Spinal cord (tissue), 9 donors: ENCODE measurements at regions not wholly inside any gene's neighbourhood (a gene's known extent, or its start where the extent isn't known, plus 50 kb on each side); places are given as distances from the start of the nearest gene placed in this dataset.

Experiments used
- DNase-seq, 6 donors: peaks; one replicate each; pipeline versions ENCODE4 v3.0.0 to v3.0.0-alpha.2; 2013 to 2015; ENCODE audit warnings: low spot score in 6 of 6, low read depth in 4 of 6
- H3K27ac ChIP-seq: one replicate; pipeline ENCODE4 v1.5.1; 2013; ENCODE audit warnings: low read depth, low read length, control low read depth
- H3K27me3 ChIP-seq: one replicate; pipeline ENCODE4 v1.6.1; 2013; ENCODE audit warnings: low read length; ENCODE audit not compliant: control insufficient read depth, insufficient read depth
- H3K36me3 ChIP-seq: one replicate; pipeline ENCODE4 v1.6.1; 2013; ENCODE audit warnings: low read length; ENCODE audit not compliant: control insufficient read depth, insufficient read depth
- H3K4me1 ChIP-seq: one replicate; pipeline ENCODE4 v1.6.1; 2013; ENCODE audit warnings: low read length; ENCODE audit not compliant: control insufficient read depth, insufficient read depth
- H3K4me3 ChIP-seq: one replicate; pipeline ENCODE4 v1.5.1; 2013; ENCODE audit warnings: low read depth, low read length, control low read depth
- H3K9me3 ChIP-seq: one replicate; pipeline ENCODE4 v1.6.1; 2013; ENCODE audit warnings: low read length; ENCODE audit not compliant: control insufficient read depth, insufficient read depth
- WGBS: methylation state at CpG from one replicate; pipeline ENCODE4 v1.1.5; 2013; ENCODE audit warnings: missing lambda C conversion rate; ENCODE audit not compliant: insufficient coverage; 5-methylcytosine and 5-hydroxymethylcytosine counted together
- donor health status: healthy.

DNA sequence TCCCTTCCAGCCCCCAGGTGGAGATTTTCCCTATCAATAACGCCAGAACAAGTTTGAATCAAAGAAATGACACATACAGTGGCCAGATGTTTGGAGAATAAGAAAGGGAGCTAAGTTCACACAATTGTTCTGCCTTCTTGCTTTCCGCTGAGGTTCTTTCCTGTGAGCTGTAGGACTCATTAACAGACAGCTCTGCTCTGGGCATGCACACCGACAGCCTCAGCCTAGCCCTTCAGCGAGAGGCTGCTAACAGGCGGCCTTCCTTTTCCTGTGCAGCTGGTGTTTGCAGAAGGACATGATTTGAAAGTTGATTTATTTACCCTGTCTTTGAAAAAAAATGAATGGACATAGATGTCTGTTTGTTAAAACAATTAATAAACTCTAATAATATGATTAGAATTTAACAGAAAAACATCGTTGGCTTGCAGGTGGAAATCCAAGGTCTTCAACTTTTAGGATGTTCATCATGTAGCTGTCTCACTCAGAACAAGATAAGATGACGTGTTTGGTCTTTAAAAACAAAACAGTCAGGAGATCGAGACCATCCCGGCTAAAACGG, 183.3 kb downstream of the KDR start:
- Histone ChIP-seq H3K9me3 (no peaks in the 10 kb centered on the region), H3K27ac (no peak overlapping the region), H3K27me3 (no peaks in the 10 kb centered on the region), H3K4me3 (no peak overlapping the region), H3K36me3 (no peaks in the 10 kb centered on the region), H3K4me1 (peaks cover 9% of the 10 kb centered on the region)
- DNase-seq: peak in 2 of 6 donors; percentile 44 to 49
- 69% methylated on average over 2 of the region's 10 CpGs for WGBS

DNA sequence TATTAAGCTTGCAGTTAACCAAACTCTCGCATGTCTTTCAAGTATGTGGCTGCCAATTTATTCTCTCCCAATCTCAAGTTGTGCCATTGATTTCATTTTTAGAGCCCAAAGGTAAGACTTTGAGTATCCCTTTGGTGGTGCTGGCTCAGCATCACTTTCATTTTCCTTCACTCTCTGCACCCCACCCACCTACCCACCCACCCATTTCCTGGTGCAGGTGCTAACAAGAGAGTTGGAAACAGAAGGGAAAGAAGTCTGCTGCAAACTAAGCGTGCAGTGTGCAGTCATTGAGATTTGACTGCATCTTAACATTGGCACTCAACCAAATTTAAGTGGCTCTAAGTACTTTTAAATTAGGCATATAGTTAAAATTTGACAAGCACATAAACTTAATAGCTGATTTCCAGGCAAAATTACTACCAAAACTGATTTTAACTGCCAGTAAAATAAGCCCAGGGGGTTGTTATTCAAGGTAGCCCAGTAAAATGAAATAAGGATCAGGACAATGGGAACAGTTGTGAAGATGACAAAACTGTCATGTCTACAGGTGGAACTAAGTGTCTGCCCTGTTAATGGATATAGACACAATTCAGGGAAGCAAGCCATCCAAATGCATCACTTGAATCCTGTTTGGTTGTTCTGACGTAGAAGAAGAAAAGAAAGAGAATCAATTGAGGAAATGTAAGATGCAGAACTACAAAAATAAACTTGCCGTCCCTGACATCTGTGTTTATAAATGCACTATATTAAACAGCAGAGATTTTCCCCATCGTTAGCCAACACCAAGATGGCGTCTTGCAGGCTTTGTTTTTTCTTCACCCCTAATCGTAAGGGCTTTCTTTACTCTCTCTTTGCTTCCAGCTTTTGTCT, 184.2 kb downstream of the KDR start:
- Histone ChIP-seq H3K27me3 (no peaks in the 10 kb centered on the region), H3K4me1 (peaks cover 9% of the 10 kb centered on the region), H3K36me3 (no peaks in the 10 kb centered on the region), H3K9me3 (no peaks in the 10 kb centered on the region), H3K27ac (no peak overlapping the region), H3K4me3 (no peak overlapping the region)
- DNase-seq: peak in 2 of 6 donors; percentile 14 to 23
- WGBS: 100% methylated on average over 1 of the region's 7 CpGs

DNA sequence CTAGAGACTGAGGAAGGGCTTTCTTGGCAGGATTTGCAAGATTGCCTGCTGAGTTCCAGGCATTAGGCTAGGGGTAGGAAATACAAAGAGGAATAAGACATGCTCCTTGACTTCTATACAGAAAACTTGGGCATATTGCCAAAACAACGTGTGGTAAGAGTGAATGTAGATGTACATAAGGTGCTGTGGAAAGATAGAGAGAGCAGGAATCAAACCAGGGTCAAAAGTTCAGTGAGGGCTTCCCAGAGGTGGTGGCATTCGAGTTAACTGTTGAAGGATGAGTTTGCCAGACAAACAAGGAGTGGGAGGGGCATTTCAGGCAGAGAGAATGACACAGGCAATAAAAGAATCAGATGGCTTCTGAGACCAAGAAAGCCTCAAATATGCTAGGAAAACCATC, 187.9 kb downstream of the KDR start:
- Histone ChIP-seq H3K27me3 (no peaks in the 10 kb centered on the region), H3K36me3 (no peaks in the 10 kb centered on the region), H3K4me1 (peaks cover 3% of the 10 kb centered on the region), H3K4me3 (no peak overlapping the region), H3K9me3 (no peaks in the 10 kb centered on the region), H3K27ac (no peak overlapping the region)
- no peak for DNase-seq
- WGBS: 0% methylated on average over 1 of the region's 2 CpGs

DNA sequence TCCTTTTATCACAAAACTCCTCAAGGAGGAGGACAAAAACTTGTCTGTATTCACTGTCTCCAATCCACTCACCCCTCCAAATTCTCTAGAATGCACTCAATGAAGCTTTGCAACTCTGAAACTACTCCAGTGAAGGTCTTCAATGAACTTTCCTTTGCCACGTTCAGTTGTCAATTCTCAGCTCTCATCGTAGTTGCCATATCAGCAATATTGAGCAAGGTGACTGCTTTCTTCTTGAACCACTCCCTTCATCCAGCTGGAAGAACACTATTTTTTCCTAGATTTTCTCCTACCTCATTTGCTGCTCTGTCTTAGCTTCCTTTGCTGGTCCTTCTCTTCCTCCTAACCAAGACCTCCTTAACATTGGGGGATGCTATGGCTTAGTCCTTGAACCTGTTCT, 191.8 kb downstream of the KDR start:
- 100% methylated on average over 2 of the region's 2 CpGs for WGBS
- Histone ChIP-seq H3K4me1 (peaks cover 3% of the 10 kb centered on the region), H3K36me3 (no peaks in the 10 kb centered on the region), H3K27ac (no peak overlapping the region), H3K4me3 (no peak overlapping the region), H3K9me3 (no peaks in the 10 kb centered on the region), H3K27me3 (no peaks in the 10 kb centered on the region)
- no peak for DNase-seq

DNA sequence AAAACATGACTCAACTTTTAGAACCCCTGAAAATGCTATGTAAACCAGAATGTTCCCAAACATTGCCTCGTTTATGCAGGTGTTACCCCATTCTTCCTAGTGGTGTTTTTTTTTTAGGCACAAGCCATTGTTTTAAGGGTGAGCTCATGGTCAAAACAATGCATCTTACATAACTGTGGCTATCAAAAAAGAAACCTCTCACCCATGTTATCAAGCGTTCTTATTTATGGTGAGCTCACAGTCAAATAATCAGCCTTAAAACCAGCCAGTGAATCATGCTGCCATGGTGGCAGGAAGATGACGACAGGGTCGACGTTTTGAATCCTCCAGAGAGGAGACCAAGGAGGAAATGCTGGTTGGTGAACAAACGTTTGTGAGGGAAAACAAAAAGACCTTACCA, 195.2 kb downstream of the KDR start:
- no peak overlapping the region for H3K4me3 ChIP-seq
- no peaks in the 10 kb centered on the region for H3K36me3 ChIP-seq
- H3K27me3 ChIP-seq: no peaks in the 10 kb centered on the region
- WGBS: no CpG with 5 or more reads among the region's 6 CpGs
- DNase-seq: no peak
- peaks cover 3% of the 10 kb centered on the region for H3K4me1 ChIP-seq
- H3K27ac ChIP-seq: no peak overlapping the region
- peaks cover under 1% of the 10 kb centered on the region for H3K9me3 ChIP-seq

DNA sequence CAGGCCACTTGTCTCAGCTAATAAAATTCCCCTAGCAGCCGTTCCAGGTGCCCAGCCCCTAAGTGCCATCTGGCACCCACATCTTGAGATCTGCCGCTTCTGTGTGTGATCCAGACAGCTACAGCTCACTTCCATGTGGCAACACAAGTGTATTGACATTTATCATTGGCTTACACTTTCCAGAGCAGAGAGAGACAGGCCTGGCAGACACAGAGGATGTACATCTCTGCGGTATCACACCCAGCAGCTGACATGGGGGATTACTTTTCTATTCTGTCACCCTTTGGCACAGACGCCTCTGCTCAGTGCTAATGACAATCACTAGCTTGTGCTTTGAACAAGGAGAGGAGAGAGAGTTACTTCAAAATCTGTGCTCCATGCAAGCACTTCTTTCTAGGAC, 195.9 kb downstream of the KDR start:
- H3K27ac ChIP-seq: no peak overlapping the region
- no peak overlapping the region for H3K4me3 ChIP-seq
- H3K4me1 ChIP-seq: peaks cover 3% of the 10 kb centered on the region
- WGBS: 35% methylated on average over 3 of the region's 4 CpGs
- peak in 3 of 6 donors; percentile 17 to 92 (median 71) for DNase-seq
- peaks cover 4% of the 10 kb centered on the region for H3K9me3 ChIP-seq
- H3K27me3 ChIP-seq: no peaks in the 10 kb centered on the region
- H3K36me3 ChIP-seq: no peaks in the 10 kb centered on the region

DNA sequence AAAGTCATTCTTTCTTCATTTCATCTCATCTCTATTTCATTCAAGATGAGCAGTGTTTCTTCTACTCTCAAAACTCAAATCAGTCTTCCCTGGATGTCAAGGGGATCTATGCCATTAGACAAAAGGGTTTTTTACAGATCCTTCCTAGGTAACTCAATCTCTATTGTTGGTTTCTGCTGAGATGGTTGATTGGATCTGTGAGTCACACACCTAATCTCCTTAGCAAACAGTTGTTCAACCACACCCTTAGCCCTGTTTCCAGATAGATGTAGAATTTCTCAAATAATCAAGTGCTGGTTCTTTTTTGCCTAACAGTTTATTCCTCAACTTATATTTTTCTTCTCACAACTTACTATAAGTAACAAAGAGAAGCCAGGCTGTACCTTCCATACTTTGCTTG, 200.5 kb downstream of the KDR start:
- no peaks in the 10 kb centered on the region for H3K27me3 ChIP-seq
- peaks cover 4% of the 10 kb centered on the region for H3K9me3 ChIP-seq
- H3K36me3 ChIP-seq: no peaks in the 10 kb centered on the region
- H3K27ac ChIP-seq: no peak overlapping the region
- peaks cover 3% of the 10 kb centered on the region for H3K4me1 ChIP-seq
- no peak overlapping the region for H3K4me3 ChIP-seq
- no peak for DNase-seq

DNA sequence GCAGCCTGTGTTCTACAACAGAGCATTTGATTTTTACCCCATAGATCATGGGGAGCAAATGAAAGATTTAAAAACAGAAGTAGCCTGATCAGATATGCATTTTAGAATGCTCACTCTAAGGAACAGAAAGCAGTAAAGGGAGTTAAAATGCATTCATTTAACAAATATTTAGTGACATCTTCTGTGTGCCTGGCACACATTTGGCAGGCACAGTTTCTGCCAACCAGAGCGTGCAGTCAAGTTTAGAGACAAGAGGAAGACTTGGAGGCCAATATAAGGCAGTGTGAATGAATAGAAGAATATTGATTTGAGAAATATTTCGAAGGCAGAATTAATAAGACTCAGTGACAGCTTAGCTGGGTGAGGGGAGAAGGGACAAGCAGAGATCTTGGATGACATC, 210.1 kb downstream of the KDR start:
- no peaks in the 10 kb centered on the region for H3K36me3 ChIP-seq
- WGBS: 73% methylated on average over 2 of the region's 2 CpGs
- peak in 1 of 6 donors; percentile 52 for DNase-seq
- H3K9me3 ChIP-seq: no peaks in the 10 kb centered on the region
- H3K4me1 ChIP-seq: no peaks in the 10 kb centered on the region
- H3K27me3 ChIP-seq: no peaks in the 10 kb centered on the region
- no peak overlapping the region for H3K27ac ChIP-seq
- no peak overlapping the region for H3K4me3 ChIP-seq

DNA sequence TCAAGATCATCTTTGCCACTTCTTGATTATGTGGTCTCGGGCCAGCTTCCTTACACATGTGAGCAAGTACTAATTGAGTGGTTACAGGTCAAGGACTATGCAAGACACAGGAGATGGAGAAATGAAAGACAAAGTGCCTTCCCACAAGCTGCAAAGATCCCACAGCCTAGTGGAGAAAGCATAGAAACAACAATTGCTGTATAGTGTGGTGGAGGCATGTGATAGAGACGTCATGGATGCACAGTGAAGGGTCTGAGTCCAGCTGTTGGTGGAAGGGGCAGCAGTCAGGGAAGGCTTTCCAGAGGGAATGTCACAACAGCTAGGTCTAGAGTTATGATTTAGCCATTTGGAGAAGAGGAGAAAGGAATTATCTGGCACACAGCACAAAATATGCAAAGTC, 210.6 kb downstream of the KDR start:
- H3K27ac ChIP-seq: no peak overlapping the region
- no peaks in the 10 kb centered on the region for H3K36me3 ChIP-seq
- DNase-seq: no peak
- no peaks in the 10 kb centered on the region for H3K4me1 ChIP-seq
- no peak overlapping the region for H3K4me3 ChIP-seq
- no peaks in the 10 kb centered on the region for H3K27me3 ChIP-seq
- no peaks in the 10 kb centered on the region for H3K9me3 ChIP-seq
- 83% methylated on average over 1 of the region's 2 CpGs for WGBS
